ENCODE measurements at regions not wholly inside any gene's neighbourhood (a gene's known extent, or its start where the extent isn't known, plus 50 kb on each side); places are given as distances from the start of the nearest gene placed in this dataset.

DNA sequence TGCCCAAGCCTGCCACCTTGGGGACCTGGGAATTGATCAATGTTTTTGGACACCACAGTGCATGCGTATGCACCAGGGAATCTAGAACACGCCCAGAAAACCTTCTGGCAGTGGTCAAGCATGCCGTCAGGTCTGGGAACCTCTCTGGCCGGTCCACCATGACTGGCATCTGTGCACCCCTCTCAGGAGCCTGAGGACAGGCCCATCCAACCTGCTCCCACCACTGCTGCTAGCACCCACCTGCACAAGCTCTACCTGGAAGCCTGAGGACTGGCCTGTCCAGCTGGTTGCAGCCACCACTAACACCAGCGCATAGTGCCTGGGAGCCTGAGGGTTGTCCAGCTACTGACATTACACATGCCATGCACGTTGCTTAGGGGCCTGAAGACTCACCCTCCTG, 162.1 kb upstream of the GALNTL6 start:
- TF ChIP-seq LARP7 (IDR thresholded peaks at IDR 0.05): no peak
- TF ChIP-seq MCM7 (IDR thresholded peaks at IDR 0.05): no peak
- TF ChIP-seq REST (IDR thresholded peaks at IDR 0.05; ENCODE audit: borderline replicate concordance): no peak
- TF ChIP-seq REST (CRISPR knock-in tag; IDR thresholded peaks at IDR 0.05; ENCODE audit: low read depth): no peak
- no peak for TF ChIP-seq TAF15 (IDR thresholded peaks at IDR 0.05; ENCODE audit: low read depth, low read length)

Measured in K562 (cell line).